ENCODE measurements at regions not wholly inside any gene's neighbourhood (a gene's known extent, or its start where the extent isn't known, plus 50 kb on each side); places are given as distances from the start of the nearest gene placed in this dataset.

GRCh38 chr2:177052471-177052870 lies 160.1 kb upstream of the HNRNPA3 start:
- TF ChIP-seq EZH2 (IDR thresholded peaks at IDR 0.05; ENCODE audit: borderline replicate concordance, low read depth, low read length, poor library complexity, severe bottlenecking) (no peak), CTCF (conservative IDR thresholded peaks at IDR 0.05; ENCODE audit: low read depth, low read length) (no peak)
